ENCODE measurements at regions not wholly inside any gene's neighbourhood (a gene's known extent, or its start where the extent isn't known, plus 50 kb on each side); places are given as distances from the start of the nearest gene placed in this dataset.

GRCh38 chr12:111102102-111102739, 181.8 kb upstream of the MYL2 start:
- no peak for DNase-seq

DNA sequence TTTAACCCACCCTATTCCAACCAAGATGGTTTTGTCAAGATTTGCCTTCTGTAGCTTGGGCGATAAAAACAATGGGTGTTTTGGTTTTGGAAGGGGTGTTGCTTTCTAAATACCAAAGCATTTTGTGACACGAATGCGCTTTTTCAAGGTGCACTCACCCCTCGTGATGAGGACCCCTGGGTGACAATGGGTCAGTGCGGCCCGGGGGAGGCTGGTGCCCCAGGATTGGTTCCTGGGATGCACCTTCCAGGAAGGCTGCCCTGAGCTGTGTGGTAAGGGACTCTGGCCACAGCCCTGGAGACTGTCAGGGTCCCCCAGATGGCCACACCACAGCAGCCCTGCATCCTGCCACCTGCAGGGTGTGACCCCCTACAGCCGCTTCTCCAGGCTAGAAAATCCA, 180.6 kb upstream of the MYL2 start:
- DNase-seq = no peak

DNA sequence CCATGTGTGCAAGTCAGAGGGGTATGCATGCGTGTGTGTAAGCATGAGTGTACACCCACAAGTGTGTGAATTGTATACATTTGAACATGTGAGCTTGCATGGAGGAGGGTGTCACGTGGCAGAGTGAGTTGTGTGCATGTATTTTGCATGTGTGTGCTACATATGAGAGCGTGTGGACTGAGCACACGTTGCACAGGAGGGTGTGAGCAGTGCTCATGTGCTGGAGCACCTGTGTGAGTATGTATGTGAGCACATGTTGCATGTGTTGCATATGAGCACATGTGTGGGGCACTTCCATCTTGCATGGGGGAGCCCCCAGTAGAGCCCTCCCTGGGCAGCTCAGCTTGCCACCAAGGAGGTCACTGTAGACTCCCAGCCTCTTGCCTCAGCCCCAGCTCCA, 180.2 kb upstream of the MYL2 start:
- DNase-seq = no peak

GRCh38 chr12:111100003-111100402, 179.6 kb upstream of the MYL2 start:
- no peak for DNase-seq

GRCh38 chr12:111099186-111099585, 178.8 kb upstream of the MYL2 start:
- no peak for DNase-seq

DNA sequence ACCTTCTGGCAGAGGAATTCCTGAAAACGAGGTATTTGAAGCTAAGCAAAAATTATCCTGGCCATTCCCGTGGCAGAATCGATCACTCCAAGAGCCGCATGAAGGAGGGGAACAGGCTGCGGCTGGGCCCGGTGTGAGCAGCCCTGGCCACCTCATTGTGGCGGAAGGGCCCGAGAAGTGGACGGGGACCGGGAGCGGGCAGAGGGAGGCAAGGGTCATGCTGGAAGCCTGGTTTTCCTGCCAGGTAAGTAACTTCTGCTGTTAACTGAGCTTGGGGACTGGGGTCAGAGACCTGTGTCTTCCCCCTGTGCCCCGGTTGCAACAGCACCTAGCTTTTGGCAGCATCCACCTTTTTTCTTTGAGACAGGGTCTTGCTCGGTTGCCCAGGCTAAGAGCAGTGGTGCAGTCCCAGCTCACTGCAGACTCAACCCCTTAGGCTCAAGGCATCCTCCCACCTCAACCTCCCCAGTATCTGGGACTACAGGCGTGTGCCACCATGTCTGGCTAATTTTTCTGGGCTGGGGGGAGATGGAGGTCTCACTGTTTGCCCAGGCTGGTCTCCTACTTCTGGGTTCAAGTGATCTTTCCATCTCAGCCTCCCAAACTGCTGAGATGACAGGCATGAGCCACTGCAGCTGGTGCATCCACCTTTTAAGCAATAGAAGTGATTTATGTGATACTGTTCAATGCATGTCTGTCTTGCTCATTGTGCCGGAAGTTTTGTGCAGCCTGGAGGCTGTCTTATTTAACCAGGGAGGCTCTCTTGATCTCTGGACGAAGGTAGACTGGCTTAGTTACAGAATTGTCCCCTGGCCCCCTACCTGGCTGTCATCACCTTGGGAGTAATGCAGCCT, 174.0 kb upstream of the MYL2 start:
- DNase-seq = no peak

DNA sequence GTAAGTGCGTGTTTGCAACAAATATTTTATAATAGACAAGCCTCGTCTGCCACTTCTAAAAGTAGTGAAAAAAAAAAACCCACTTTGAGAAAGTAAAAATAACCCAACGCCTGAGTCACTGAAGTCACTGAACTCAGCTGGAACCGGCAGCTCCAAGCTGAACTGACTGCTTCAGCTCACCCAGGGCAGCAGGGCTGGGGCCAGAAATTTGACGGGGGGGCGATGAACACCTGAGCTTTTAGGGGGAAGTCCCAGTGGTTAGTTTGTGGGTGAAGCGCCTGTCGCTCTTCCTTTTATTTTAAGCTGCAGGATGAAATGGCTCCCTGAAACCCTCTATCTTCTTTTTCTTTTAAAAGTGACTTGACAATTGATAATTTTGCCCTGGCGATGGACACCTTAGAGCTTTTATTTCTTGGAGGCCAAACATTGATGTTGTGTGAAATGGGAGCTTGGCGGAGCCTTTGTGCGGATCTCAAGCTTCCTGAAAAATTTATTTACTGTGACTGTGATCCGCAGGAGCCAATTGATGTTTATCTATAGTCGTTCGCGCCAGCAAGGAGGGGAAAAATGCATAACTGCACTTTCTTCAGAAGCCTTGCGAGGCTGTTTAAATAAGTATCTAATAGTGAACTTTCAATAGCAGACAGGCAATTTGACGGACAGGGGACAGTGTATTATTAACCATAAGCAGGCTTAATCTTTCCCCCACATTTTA, 173.2 kb upstream of the MYL2 start:
- no peak for DNase-seq

GRCh38 chr12:111091051-111091450, 170.7 kb upstream of the MYL2 start:
- no peak for DNase-seq

DNA sequence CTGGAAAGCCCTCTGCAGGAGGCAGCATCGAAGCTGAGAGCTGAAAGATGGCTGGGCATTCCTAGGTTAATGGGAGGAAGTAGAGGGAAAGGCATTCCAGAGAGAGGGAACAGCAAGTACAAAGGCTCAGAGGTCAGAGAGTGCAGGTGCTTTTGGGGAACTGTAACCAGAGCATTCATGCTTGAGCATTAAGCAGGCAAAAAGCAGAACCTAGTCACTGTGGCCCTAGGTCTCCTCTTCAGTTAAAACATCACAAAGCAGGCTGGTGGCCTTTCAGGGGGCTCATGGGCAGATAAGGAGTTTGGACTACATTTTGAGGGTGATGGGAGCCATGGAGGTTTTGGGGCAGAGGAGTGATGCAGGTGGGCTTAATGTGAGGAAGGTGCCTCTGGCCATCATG, 169.2 kb upstream of the MYL2 start:
- DNase-seq = no peak

DNA sequence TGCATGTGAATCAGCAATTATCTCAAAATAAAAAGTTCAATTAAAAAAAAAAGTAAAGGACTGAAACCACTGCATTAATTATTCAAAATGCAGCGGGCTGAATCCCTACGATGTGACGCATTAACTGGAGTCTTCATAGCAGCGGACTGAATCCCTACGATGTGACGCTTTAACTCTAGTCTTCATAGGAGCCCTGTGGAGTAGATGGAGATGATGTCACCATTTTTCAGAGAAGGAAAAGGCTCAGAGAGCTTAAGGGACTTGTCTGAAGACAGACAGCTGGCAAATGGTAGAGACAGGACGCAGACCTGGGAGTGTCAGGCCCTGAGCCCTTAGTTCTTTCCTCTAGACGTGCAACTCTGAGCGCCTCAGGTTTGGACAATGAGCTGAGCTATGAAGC, 168.0 kb upstream of the MYL2 start:
- no peak for DNase-seq

GRCh38 chr12:111086947-111087700, 166.7 kb upstream of the MYL2 start:
- DNase-seq = no peak

GRCh38 chr12:111085096-111085495, 164.7 kb upstream of the MYL2 start:
- no peak for DNase-seq

DNA sequence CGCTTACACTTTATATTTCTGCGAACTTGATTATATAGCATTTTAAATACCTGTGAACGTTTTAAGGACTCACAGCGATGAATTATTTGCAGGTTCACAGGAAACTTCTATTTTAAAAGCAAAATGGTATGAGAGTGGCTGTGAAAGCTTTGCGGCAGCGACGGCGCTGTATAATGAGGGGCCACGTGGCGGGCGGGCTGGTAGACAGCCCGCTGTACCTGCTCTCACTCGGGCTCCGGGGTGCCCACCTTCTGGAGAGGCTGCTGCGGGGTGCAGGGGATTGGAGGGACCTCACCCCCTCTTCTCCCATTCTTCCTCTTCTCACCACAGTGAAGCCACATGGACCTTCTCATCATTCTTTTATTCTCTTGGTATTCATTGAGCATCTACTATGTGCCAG, 164.2 kb upstream of the MYL2 start:
- DNase-seq = no peak

GRCh38 chr12:111084158-111084557, 163.8 kb upstream of the MYL2 start:
- DNase-seq = no peak

DNA sequence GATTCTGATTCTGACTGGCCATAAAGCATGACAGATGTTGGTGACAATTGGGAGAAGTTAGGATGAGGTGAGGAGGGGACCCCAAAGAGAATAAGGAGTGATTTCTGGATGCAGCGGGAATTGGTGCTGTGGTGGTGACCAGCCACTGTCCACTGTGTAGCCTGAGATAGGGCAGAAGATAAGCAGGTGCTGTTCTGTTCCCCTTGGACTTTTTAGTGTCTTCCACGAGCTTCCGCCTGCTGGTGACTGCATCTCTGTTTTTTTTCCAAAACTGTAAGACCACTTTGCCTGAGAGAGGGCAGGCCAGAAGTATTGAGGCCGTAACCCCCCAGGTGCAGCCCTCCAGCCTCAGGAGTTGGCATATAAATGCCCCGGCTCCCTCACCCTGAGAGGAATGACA, 161.2 kb upstream of the MYL2 start:
- no peak for DNase-seq

GRCh38 chr12:111078731-111079130, 158.4 kb upstream of the MYL2 start:
- DNase-seq = no peak

DNA sequence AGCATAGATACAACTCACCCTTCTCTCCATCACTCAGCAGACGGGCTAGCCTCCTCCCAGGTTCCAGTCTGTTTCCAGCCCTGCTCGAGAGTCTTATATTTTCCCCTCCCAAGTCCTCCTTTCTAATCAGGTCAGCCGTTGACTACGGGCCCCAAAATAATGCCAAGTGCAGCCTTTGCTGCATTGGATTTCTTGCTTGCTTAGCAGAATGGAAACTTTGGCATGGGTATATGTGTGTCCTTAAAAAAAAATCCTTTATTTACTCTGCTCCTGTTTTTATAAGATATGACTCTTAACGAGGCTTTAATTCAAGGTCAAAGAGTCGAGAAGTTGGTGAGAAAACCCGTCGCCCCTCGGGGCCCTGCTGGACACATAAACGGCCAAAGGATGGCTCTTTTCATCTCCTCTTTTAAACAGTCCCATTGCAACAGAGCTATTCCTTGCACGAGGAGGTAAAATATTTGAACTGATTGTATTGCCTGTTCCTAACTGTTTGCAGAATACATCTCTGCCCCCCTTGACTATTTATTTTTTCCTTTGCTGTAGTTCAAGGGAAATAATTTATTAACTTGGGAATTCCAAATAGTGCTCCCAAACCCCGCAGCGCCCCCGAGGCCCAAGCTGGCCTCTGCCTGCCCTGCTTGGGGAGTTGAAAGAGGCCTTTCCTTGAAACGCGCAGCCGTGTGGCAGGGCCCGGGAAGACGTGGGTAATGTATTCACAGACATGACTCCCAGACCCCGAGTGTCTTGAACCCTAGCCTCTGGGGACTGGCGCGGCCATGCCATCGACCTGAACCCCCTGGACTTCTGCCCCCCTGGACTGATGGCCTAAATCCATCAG, 156.5 kb upstream of the MYL2 start:
- no peak for DNase-seq

- DNase-seq = no peak
Measured at GRCh38 chr12:111076199-111076598, 155.8 kb upstream of the MYL2 start.

DNA sequence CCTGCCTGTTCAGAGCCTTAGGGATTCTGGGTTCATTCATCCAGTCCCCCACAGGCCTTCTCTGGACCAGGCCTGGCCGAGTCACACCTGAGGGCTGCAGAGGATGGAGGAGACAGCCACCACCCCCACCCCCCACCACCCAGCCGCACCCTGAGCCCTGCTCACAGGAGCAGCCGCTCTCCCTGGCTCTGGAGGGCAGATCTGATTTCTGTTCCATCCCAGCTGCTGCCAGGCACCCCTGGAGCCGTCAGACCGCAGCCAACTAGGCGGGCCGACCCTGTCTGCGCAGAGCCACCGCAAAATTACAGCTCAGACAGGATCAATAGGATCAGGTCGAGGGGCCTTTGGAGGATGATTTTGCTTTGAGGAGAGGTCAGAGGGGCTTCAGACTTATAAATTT, 154.6 kb upstream of the MYL2 start:
- DNase-seq = no peak

- DNase-seq = no peak
Measured at GRCh38 chr12:111074559-111074958, 154.2 kb upstream of the MYL2 start.

DNA sequence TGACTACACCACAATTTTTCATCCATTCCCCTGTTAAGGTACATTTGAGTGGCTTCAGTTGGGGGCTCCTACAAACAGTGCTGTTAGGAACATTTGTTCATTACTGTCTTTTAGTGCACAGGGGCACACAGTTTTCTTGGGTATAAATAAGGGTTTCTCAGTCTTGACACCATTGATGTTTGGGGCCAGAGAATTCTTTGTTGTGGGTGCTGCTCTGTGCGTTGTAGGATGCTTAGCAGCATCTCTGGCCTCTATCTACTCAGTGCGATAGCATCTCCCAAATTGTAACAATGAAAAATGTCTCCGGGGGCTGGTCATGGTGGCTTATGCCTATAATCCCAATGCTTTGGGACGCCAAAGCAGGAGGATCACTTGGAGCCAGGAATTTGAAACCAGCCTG, 153.0 kb upstream of the MYL2 start:
- DNase-seq = no peak

GRCh38 chr12:111072299-111072698, 151.9 kb upstream of the MYL2 start:
- DNase-seq = no peak

Data from activated CD8-positive, alpha-beta memory T cell treated with anti-CD3 and anti-CD28 coated beads, Interleukin-2, amount 50 U/mL, for 48 hours (primary cell).